RPMI7951 (cell line): ENCODE measurements at regions not wholly inside any gene's neighbourhood (a gene's known extent, or its start where the extent isn't known, plus 50 kb on each side); places are given as distances from the start of the nearest gene placed in this dataset.

Source experiments
- DNase-seq: peaks from one replicate; pipeline ENCODE4 v3.0.0-alpha.2; 2012; ENCODE audit warnings: low read depth

DNA sequence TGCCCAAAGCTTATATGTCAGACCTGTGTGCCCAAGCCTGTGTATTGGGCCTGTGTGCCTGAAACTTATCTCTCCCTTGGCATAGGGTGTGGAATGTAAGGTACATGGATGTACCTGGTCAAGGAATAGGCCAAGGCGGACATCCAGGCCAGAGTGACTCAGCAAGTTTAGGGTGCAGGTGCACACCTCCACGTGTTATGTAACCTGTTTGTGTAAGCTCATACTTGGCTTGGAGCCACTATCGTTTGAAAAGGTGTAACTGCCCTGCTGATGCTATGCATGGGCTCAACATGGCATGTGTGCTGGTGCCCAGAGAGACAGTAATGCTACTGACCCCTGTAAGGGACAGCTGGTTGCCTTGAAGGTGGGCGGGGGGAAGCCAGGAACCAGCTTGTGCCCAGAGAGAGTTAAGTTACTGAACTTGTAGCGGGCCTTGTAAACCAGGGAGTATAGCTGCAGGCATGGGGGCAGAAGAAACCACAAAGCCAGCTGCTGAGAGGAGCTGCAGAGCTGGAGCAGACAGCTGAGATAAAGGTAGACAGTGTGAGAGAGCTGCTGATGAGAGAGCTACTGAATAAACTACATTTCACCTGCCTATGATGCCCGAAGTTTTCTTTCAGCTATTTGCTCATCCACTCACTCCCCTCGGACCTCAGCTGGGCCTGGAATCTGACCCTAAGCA, 656.4 kb upstream of the ZWINT start:
- DNase-seq, result no peak

- no peak for DNase-seq
Observed at GRCh38 chr10:57015595-57016318, 654.7 kb upstream of the ZWINT start.

- DNase-seq, result no peak
Observed at GRCh38 chr10:57015187-57015586, 654.1 kb upstream of the ZWINT start.

DNA sequence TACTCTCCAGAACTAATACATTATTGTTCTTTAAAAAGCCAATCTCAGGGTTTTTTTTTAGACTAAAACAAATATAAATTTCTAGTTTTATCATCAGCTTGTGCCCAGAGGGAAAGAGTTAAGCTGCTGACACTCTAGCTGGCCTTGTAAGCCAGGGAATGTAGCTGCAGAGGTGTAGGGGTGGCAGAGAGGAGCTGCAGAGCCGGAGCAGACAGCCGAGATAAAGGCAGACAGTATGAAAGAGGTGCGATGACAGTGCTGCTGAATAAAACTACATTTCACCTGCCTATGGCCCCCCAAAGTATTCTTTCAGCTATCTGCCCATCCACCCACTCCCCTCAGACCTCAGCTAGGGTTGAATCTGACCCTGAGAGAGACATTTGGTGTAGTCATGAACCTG, 653.7 kb upstream of the ZWINT start:
- no peak for DNase-seq

- no peak for DNase-seq
Observed at GRCh38 chr10:57008189-57008588, 647.1 kb upstream of the ZWINT start.

DNA sequence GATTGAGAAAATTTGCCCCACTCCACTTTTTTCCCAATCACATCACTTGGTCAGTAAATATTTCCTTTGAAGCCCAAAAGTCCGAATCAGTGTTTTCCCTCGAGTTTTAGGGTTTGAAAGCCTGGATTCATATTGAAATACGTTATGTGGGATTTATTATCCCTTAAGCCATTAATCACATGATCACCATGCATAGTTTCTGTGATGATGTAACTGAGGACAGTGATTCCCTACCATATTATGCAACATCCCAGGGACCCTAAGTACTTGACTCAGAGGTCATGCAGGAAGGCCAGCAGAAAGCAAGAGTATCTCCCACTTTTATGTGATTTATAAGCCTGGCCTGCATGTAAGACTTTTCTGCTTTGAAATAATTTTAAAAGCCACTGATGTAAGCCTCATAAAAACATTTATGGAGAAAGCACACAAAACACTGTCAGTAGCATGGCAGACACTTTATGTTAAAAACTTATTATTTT, 630.6 kb upstream of the ZWINT start:
- DNase-seq, result no peak

GRCh38 chr10:56975513-56975912, 614.5 kb upstream of the ZWINT start:
- no peak for DNase-seq

DNA sequence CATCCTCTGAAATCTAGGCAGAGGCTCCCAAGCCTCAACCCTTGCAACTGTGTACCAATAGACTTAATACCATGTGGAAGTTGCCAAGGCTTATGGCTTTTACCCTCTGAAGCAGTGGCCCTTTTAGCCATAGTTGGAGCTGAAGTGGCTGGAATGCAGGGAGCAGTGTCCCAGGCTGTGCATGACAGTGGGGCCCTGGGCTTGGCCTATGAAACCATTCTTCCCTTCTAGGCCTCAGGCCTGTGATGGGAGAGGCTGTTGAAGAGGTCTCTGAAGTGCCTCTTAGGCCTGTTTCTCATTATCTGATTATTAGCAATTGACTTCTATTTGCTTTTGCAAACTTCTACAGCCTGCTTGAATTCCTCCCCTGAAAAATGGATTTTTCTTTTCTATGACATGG, 612.7 kb upstream of the ZWINT start:
- no peak for DNase-seq

DNA sequence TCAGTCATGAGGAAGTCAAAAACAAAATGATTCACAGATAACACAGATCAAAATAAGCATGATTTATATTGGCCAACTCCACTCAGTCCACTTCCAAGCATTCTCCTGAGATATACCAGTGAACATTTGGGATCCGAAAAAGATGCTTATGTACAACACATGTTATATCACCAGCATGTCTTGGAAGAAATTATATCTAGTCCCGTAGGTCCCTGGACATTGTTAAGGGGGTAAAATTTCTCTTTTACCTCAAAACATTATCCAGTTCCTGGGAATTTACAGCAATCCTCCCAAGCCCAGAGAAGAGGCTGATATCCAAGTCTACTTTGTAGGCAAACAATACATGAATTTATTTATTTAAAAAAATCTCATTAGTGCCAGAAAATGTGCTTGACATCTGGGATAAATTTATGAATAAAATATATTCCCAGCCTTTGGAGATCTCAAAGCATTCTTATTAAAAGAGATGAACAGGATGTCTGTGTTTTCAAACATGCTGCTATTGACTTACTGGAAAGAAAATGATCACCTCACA, 582.2 kb upstream of the ZWINT start:
- no peak for DNase-seq

DNA sequence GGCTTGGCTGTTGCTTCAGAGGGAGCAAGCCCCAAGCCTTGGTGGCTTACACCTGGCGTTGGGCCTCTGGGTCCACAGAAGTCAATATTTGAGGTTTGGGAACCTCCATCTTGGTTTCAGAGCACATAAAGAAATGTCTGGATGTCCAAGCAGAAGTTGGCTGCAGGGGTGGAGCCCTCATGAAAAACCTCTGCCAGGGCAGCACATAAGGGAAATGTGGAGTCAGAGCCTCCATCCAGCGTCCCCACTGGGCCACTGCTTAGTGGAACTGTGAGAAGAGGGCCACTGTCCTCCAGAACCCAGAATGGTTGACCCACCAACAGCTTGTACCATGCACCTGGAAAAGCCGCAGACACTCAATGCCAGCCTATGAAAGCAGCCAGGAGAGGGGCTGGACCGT, 573.5 kb upstream of the ZWINT start:
- no peak for DNase-seq

GRCh38 chr10:56928714-56929113, 567.7 kb upstream of the ZWINT start:
- DNase-seq, result no peak

DNA sequence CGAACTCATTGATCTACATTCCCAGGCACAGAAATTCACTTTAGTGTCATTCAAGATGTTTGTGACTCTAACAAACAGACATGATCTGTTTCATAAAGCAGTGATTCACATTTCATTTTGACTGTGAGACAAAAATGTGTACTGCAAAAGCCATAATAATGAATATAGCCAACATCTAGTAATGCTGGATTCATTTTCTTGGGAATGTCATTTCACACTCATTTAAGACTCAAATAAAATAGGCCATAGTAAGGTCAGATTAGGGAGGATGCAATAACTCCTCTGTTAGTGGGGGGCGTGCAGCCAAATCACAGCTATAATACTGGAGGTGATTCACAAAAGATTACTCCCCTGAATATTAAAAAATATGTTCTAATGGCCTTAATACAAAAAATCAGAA, 566.6 kb upstream of the ZWINT start:
- DNase-seq, result no peak

DNA sequence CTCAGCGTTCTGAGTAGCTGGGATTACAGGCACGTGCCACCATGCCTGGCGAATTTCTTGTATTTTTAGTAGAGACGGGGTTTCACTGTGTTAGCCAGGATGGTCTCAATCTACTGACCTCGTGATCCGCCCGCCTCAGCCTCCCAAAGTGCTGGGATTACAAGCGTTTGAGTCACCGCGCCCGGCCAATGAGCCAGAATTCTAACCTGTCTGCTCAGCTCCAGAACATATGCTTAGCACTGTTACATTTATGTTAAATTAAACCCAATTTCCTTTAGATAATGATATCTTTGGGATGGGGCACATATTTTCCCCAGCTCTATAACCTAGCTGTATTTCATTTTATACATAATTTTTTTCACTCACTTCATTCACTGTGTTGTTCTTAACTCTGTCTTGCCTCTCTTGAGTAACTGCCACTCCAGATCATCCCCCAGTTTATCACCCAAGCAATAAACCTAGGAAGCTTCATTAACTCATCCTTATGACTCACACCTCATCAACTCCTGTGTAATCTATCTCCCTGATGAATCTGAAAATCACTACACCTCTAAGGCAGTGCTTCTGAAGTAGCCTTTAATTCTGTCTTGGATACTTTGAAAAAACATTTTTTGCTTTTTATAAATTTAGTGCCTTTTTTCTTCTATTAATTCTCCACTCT, 559.7 kb upstream of the ZWINT start:
- no peak for DNase-seq

- no peak for DNase-seq
Observed at GRCh38 chr10:56912043-56912442, 551.0 kb upstream of the ZWINT start.

DNA sequence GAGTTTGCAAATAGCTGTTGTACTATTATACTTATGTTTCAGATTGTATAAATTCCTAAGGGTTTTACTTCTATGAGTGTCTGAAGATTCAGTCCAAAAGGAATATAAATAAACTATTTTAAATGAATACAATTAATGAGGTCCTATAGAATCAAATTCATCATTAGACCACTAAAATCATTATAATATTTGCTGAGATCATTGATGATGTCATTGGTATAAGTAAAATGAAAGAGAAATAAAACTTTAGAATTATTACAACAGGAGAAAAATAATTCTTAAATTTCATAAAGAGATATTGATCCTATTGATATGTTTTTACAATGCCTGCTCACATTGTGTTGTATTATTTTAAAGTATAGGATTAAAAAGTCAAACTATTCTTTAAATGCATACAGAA, 544.0 kb upstream of the ZWINT start:
- DNase-seq, result no peak

GRCh38 chr10:56902554-56902953, 541.5 kb upstream of the ZWINT start:
- no peak for DNase-seq

DNA sequence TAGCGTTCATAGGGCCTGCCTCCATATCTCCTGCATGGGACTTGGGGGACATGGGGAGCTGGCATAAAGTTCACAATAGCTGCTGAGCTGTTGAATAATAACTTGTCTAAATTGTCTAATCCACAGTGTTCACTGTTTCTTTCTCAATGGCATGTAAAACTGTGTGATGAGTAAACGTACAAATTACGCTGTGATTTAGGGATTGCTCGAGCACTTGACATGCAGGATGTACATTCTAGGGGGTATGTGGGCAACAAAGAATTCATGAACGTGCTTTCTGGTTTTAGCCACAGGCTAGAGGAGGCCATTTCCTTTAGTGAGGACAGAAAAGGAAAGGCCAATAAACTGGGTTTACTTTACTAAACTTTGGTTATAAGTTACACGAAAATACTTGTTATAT, 534.2 kb upstream of the ZWINT start:
- no peak for DNase-seq

GRCh38 chr10:56881218-56881617, 520.2 kb upstream of the ZWINT start:
- DNase-seq, result no peak

DNA sequence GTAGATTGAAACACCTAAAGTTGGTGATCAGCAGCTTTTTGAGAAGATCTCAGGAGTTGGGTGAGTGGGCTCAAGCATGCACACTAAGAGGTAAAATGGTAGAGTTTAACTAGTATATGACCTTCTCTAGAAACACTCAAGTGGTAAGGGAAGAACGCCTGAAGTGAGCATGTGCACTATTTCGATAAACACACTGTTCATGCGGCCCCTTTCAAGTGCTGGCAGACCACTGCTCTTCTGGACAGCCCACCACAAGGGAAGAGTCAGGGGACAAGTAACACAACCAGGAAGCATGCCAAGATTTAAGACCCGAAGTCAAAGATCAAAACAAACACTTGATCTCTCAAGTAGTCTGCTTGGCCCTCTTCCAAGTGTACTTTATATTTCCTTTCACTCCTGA, 519.5 kb upstream of the ZWINT start:
- no peak for DNase-seq

DNA sequence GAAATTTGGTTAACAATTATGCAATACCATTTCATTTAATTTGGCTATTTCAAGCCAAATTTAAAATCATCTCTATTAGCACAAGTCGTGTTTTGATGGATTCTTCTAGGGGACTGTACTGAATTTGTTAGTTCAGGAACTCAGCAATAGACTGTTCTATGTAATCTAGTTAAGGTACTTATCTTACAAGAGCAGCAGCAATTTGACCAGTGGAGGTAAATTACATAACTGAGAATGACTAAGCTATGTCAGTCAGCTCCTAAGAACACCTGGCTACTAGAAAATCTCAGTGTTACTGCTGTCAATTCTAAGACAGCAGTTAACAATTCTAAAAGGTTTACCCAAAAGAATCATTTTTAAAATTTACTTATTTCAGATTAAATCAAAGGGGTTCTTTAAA, 513.9 kb upstream of the ZWINT start:
- no peak for DNase-seq

GRCh38 chr10:56871160-56871668, 510.2 kb upstream of the ZWINT start:
- DNase-seq, result no peak

GRCh38 chr10:56867236-56867635, 506.2 kb upstream of the ZWINT start:
- DNase-seq, result no peak

GRCh38 chr10:56856569-56856968, 495.5 kb upstream of the ZWINT start:
- no peak for DNase-seq
